HuH-7 (cell line): ENCODE measurements at regions not wholly inside any gene's neighbourhood (a gene's known extent, or its start where the extent isn't known, plus 50 kb on each side); places are given as distances from the start of the nearest gene placed in this dataset.

Experiments
- DNase-seq: peaks from one replicate; pipeline ENCODE4 v3.0.0; 2011; ENCODE audit warnings: low spot score

GRCh38 chr18:75531212-75531850, 103.8 kb upstream of the SMIM21 start:
- DNase-seq, result no peak

GRCh38 chr18:75530566-75531211, 103.2 kb upstream of the SMIM21 start:
- no peak for DNase-seq

GRCh38 chr18:75530118-75530517, 102.6 kb upstream of the SMIM21 start:
- no peak for DNase-seq

GRCh38 chr18:75529394-75529793, 101.9 kb upstream of the SMIM21 start:
- DNase-seq, result no peak

- DNase-seq, result no peak
Measured at GRCh38 chr18:75527848-75528685, 100.6 kb upstream of the SMIM21 start.

GRCh38 chr18:75526038-75526437, 98.5 kb upstream of the SMIM21 start:
- DNase-seq, result no peak

- DNase-seq, result no peak
Measured at GRCh38 chr18:75525331-75525730, 97.8 kb upstream of the SMIM21 start.

GRCh38 chr18:75524841-75525240, 97.3 kb upstream of the SMIM21 start:
- DNase-seq, result no peak

GRCh38 chr18:75524181-75524580, 96.7 kb upstream of the SMIM21 start:
- DNase-seq, result no peak

GRCh38 chr18:75521816-75522215, 94.3 kb upstream of the SMIM21 start:
- no peak for DNase-seq

- DNase-seq, result no peak
Measured at GRCh38 chr18:75518007-75518406, 90.5 kb upstream of the SMIM21 start.

GRCh38 chr18:75517286-75517685, 89.8 kb upstream of the SMIM21 start:
- DNase-seq, result no peak

GRCh38 chr18:75507636-75508035, 80.1 kb upstream of the SMIM21 start:
- no peak for DNase-seq

GRCh38 chr18:75506913-75507312, 79.4 kb upstream of the SMIM21 start:
- DNase-seq, result no peak

GRCh38 chr18:75504469-75504868, 77.0 kb upstream of the SMIM21 start:
- DNase-seq, result no peak

GRCh38 chr18:75503615-75504014, 76.1 kb upstream of the SMIM21 start:
- DNase-seq, result no peak

- no peak for DNase-seq
Measured at GRCh38 chr18:75502286-75502685, 74.8 kb upstream of the SMIM21 start.

GRCh38 chr18:75500545-75500944, 73.0 kb upstream of the SMIM21 start:
- DNase-seq, result no peak

- DNase-seq, result no peak
Measured at GRCh38 chr18:75497576-75498235, 70.2 kb upstream of the SMIM21 start.

GRCh38 chr18:75496151-75496550, 68.6 kb upstream of the SMIM21 start:
- no peak for DNase-seq

GRCh38 chr18:75492852-75493251, 65.3 kb upstream of the SMIM21 start:
- no peak for DNase-seq

- DNase-seq, result no peak
Measured at GRCh38 chr18:75491361-75491760, 63.9 kb upstream of the SMIM21 start.
